ENCODE measurements at regions not wholly inside any gene's neighbourhood (a gene's known extent, or its start where the extent isn't known, plus 50 kb on each side); places are given as distances from the start of the nearest gene placed in this dataset.

GRCh38 chr5:51034222-51034901, 348.9 kb upstream of the ISL1 start:
- DNase-seq (ENCODE audit: low spot score) = no peak

- no peak for DNase-seq (ENCODE audit: low spot score)
Observed at GRCh38 chr5:51039424-51040329, 343.6 kb upstream of the ISL1 start.

- DNase-seq (ENCODE audit: low spot score) = no peak
Observed at GRCh38 chr5:51043745-51044144, 339.5 kb upstream of the ISL1 start.

GRCh38 chr5:51047369-51047768, 335.9 kb upstream of the ISL1 start:
- DNase-seq (ENCODE audit: low spot score) = no peak

- DNase-seq (ENCODE audit: low spot score) = no peak
Observed at GRCh38 chr5:51053361-51053760, 329.9 kb upstream of the ISL1 start.

GRCh38 chr5:51060953-51061352, 322.3 kb upstream of the ISL1 start:
- no peak for DNase-seq (ENCODE audit: low spot score)

- DNase-seq (ENCODE audit: low spot score) = no peak
Observed at GRCh38 chr5:51072937-51073336, 310.3 kb upstream of the ISL1 start.

GRCh38 chr5:51082741-51083140, 300.5 kb upstream of the ISL1 start:
- no peak for DNase-seq (ENCODE audit: low spot score)

- DNase-seq (ENCODE audit: low spot score) = no peak
Observed at GRCh38 chr5:51091816-51092215, 291.4 kb upstream of the ISL1 start.

- DNase-seq (ENCODE audit: low spot score) = no peak
Observed at GRCh38 chr5:51095486-51095885, 287.8 kb upstream of the ISL1 start.

- DNase-seq (ENCODE audit: low spot score) = no peak
Observed at GRCh38 chr5:51096859-51097258, 286.4 kb upstream of the ISL1 start.

GRCh38 chr5:51099173-51099853, 283.9 kb upstream of the ISL1 start:
- no peak for DNase-seq (ENCODE audit: low spot score)

- no peak for DNase-seq (ENCODE audit: low spot score)
Observed at GRCh38 chr5:51104556-51104955, 278.7 kb upstream of the ISL1 start.

GRCh38 chr5:51109786-51110410, 273.4 kb upstream of the ISL1 start:
- no peak for DNase-seq (ENCODE audit: low spot score)

GRCh38 chr5:51131266-51131665, 252.0 kb upstream of the ISL1 start:
- no peak for DNase-seq (ENCODE audit: low spot score)

GRCh38 chr5:51138164-51138563, 245.1 kb upstream of the ISL1 start:
- DNase-seq (ENCODE audit: low spot score) = no peak

- no peak for DNase-seq (ENCODE audit: low spot score)
Observed at GRCh38 chr5:51148437-51148836, 234.8 kb upstream of the ISL1 start.

- no peak for DNase-seq (ENCODE audit: low spot score)
Observed at GRCh38 chr5:51156222-51156621, 227.0 kb upstream of the ISL1 start.

GRCh38 chr5:51156838-51157237, 226.4 kb upstream of the ISL1 start:
- no peak for DNase-seq (ENCODE audit: low spot score)

- no peak for DNase-seq (ENCODE audit: low spot score)
Observed at GRCh38 chr5:51159164-51159563, 224.1 kb upstream of the ISL1 start.

GRCh38 chr5:51159606-51160005, 223.6 kb upstream of the ISL1 start:
- no peak for DNase-seq (ENCODE audit: low spot score)

GRCh38 chr5:51162245-51162644, 221.0 kb upstream of the ISL1 start:
- DNase-seq (ENCODE audit: low spot score) = no peak

Measured in globus pallidus (tissue), 1 donor.